H9 (cell line): ENCODE measurements at regions not wholly inside any gene's neighbourhood (a gene's known extent, or its start where the extent isn't known, plus 50 kb on each side); places are given as distances from the start of the nearest gene placed in this dataset.

Experiments used
- DNase-seq: peaks from one replicate; pipeline ENCODE4 v3.0.0-alpha.2; 2017
- H2AFZ ChIP-seq: one replicate; pipeline ENCODE4 v1.6.1; 2013; ENCODE audit warnings: mild to moderate bottlenecking, low read length, control low read depth, moderate library complexity
- H2AK5ac ChIP-seq: 2 replicates; pipeline ENCODE4 v1.6.1; 2013; ENCODE audit warnings: low read length, control low read depth, mixed read lengths; ENCODE audit not compliant: insufficient read length
- H2BK120ac ChIP-seq: one replicate; pipeline ENCODE4 v1.6.1; 2013; ENCODE audit warnings: low read depth, mild to moderate bottlenecking, low read length, control low read depth, inconsistent platforms; ENCODE audit not compliant: poor library complexity, severe bottlenecking
- H2BK12ac ChIP-seq: 2 replicates; pipeline ENCODE4 v1.6.1; 2013; ENCODE audit warnings: low read length, control low read depth, mixed read lengths, low read depth; ENCODE audit not compliant: insufficient read length
- H2BK15ac ChIP-seq: 2 replicates; pipeline ENCODE4 v1.6.1; 2013; ENCODE audit warnings: low read depth, low read length, control low read depth
- H2BK20ac ChIP-seq: one replicate; pipeline ENCODE4 v1.6.1; 2013; ENCODE audit warnings: low read depth, mild to moderate bottlenecking, low read length, control low read depth, inconsistent platforms; ENCODE audit not compliant: poor library complexity, severe bottlenecking
- H2BK5ac ChIP-seq: 2 replicates; pipeline ENCODE4 v1.6.1; 2013; ENCODE audit warnings: low read length, control low read depth, mixed read lengths; ENCODE audit not compliant: insufficient read length
- H3K14ac ChIP-seq: 2 replicates; pipeline ENCODE4 v1.6.1; 2013; ENCODE audit warnings: low read length, control low read depth; ENCODE audit not compliant: insufficient read depth
- H3K18ac ChIP-seq: 2 replicates; pipeline ENCODE4 v1.6.1; 2013; ENCODE audit warnings: low read depth, mild to moderate bottlenecking, mixed read lengths, low read length, control low read depth; ENCODE audit not compliant: insufficient read length
- H3K23ac ChIP-seq: 2 replicates; pipeline ENCODE4 v1.6.1; 2013; ENCODE audit warnings: low read length, control low read depth, mixed read lengths, low read depth; ENCODE audit not compliant: insufficient read length
- H3K23me2 ChIP-seq: 2 replicates; pipeline ENCODE4 v1.6.1; 2013; ENCODE audit warnings: low read depth, mild to moderate bottlenecking, mixed read lengths, low read length, control low read depth; ENCODE audit not compliant: insufficient read length, poor library complexity, severe bottlenecking
- H3K27ac ChIP-seq: 2 replicates; pipeline ENCODE4 v1.5.1; 2013; ENCODE audit warnings: low read length, control low read depth, mixed read lengths, low read depth; ENCODE audit not compliant: insufficient read length
- H3K27me3 ChIP-seq: 2 replicates; pipeline ENCODE4 v1.6.1; 2013; ENCODE audit warnings: low read length, control low read depth, inconsistent platforms; ENCODE audit not compliant: insufficient read depth
- H3K4ac ChIP-seq: 2 replicates; pipeline ENCODE4 v1.6.1; 2013; ENCODE audit warnings: low read depth, mild to moderate bottlenecking, control low read depth, inconsistent platforms, low read length, moderate library complexity
- H3K4me1 ChIP-seq: 2 replicates; pipeline ENCODE4 v1.6.1; 2013; ENCODE audit warnings: low read length, control low read depth, inconsistent platforms; ENCODE audit not compliant: insufficient read depth
- H3K4me2 ChIP-seq: 2 replicates; pipeline ENCODE4 v1.6.1; 2013; ENCODE audit warnings: low read length, control low read depth, mixed read lengths; ENCODE audit not compliant: insufficient read length, insufficient read depth
- H3K56ac ChIP-seq: 2 replicates; pipeline ENCODE4 v1.6.1; 2013; ENCODE audit warnings: low read depth, mild to moderate bottlenecking, mixed read lengths, low read length, control low read depth; ENCODE audit not compliant: insufficient read length
- H3K79me1 ChIP-seq: 2 replicates; pipeline ENCODE4 v1.6.1; 2013; ENCODE audit warnings: low read depth, mild to moderate bottlenecking, moderate library complexity, low read length, control low read depth, inconsistent platforms; ENCODE audit not compliant: insufficient read depth, poor library complexity, severe bottlenecking
- H3K79me2 ChIP-seq: 2 replicates; pipeline ENCODE4 v1.6.1; 2013; ENCODE audit warnings: low read length, control low read depth, inconsistent platforms; ENCODE audit not compliant: insufficient read depth
- H3K9ac ChIP-seq: 2 replicates; pipeline ENCODE4 v1.6.1; 2013; ENCODE audit warnings: low read length, control low read depth, mixed read lengths; ENCODE audit not compliant: insufficient read length; ENCODE audit errors: extremely low read depth
- H3K9me3 ChIP-seq: one replicate; pipeline ENCODE4 v1.6.1; 2013; ENCODE audit warnings: low read depth, low read length, inconsistent platforms; ENCODE audit not compliant: control insufficient read depth
- H3T11ph ChIP-seq: one replicate; pipeline ENCODE4 v1.6.1; 2013; ENCODE audit warnings: mild to moderate bottlenecking, low read length, control low read depth, inconsistent platforms
- H4K20me1 ChIP-seq: one replicate; pipeline ENCODE4 v1.6.1; 2013; ENCODE audit not compliant: control insufficient read depth, insufficient read length, insufficient read depth
- H4K5ac ChIP-seq: 2 replicates; pipeline ENCODE4 v1.6.1; 2013; ENCODE audit warnings: low read depth, mild to moderate bottlenecking, mixed read lengths, low read length, control low read depth; ENCODE audit not compliant: insufficient read length
- H4K8ac ChIP-seq: replicated peaks from 2 replicates; pipeline ENCODE4 v1.6.1; 2013; ENCODE audit warnings: low read length, control low read depth, mixed read lengths, low read depth; ENCODE audit not compliant: insufficient read length
- H4K91ac ChIP-seq: 2 replicates; pipeline ENCODE4 v1.6.1; 2013; ENCODE audit warnings: low read depth, mild to moderate bottlenecking, moderate library complexity, mixed read lengths, low read length, control low read depth; ENCODE audit not compliant: insufficient read length
- H3K27ac Mint-ChIP-seq, 3 experiments: 2 replicates in 2 of 3; 3 replicates in 1 of 3; pipeline ENCODE4 v1.8.0; 2020 to 2021; ENCODE audit warnings: mixed read lengths in 3 of 3, mild to moderate bottlenecking in 1 of 3, moderate library complexity in 1 of 3
- H3K27me3 Mint-ChIP-seq: 2 replicates; pipeline ENCODE4 v1.8.0; 2021; ENCODE audit warnings: low read depth, mild to moderate bottlenecking, moderate library complexity, mixed read lengths
- H3K36me3 Mint-ChIP-seq, 3 experiments: 2 replicates in 2 of 3; 3 replicates in 1 of 3; pipeline ENCODE4 v1.8.0; 2020 to 2021; ENCODE audit warnings: low read depth in 3 of 3, mixed read lengths in 3 of 3; ENCODE audit not compliant: insufficient read depth in 1 of 3
- H3K4me1 Mint-ChIP-seq, 2 experiments: 2 replicates each; pipeline ENCODE4 v1.8.0; 2020; ENCODE audit warnings: mixed read lengths in 2 of 2
- H3K4me3 Mint-ChIP-seq, 2 experiments: 2 replicates in 1 of 2; 3 replicates in 1 of 2; pipeline ENCODE4 v1.8.0; 2020 to 2021; ENCODE audit warnings: mild to moderate bottlenecking in 2 of 2, mixed read lengths in 2 of 2, moderate library complexity in 1 of 2
- H3K9me3 Mint-ChIP-seq, 2 experiments: 2 replicates in 1 of 2; 3 replicates in 1 of 2; pipeline ENCODE4 v1.8.0; 2020; ENCODE audit warnings: mild to moderate bottlenecking in 2 of 2, mixed read lengths in 2 of 2, moderate library complexity in 1 of 2
- WGBS: extraction: QIAGEN DNeasy Blood & Tissue Kit; methylation state at CpG from one replicate; pipeline ENCODE4 v1.1.7; 2013; ENCODE audit warnings: missing lambda C conversion rate, low lambda C conversion rate, mixed read lengths; ENCODE audit not compliant: insufficient read length; ENCODE audit errors: extremely low coverage; 5-methylcytosine and 5-hydroxymethylcytosine counted together
- TF ChIP-seq, protein P1 (sequence below): fragments of 200-600 bp; sonication (generic); conservative IDR thresholded peaks from 3 replicates; pipeline ENCODE4 v1.8.0; 2021; ENCODE audit warnings: antibody characterized with exemption, mild to moderate bottlenecking

GRCh38 chr12:34600592-34601462 lies 578.5 kb downstream of the ALG10 start:
- H2BK15ac ChIP-seq = no peak overlapping the region; the same call in 1 of the 2 replicates
- H3K23ac ChIP-seq = no peak overlapping the region
- H3T11ph ChIP-seq = no peak overlapping the region
- H3K27me3 Mint-ChIP-seq = peaks cover 11% of the 10 kb centered on the region
- H3K36me3 Mint-ChIP-seq = peaks cover 10 to 34% (median 28%) of the 10 kb centered on the region in 3 experiments
- H3K56ac ChIP-seq = no peak overlapping the region
- no peak overlapping the region for H3K27ac ChIP-seq
- H3K4me2 ChIP-seq = no peak overlapping the region
- H4K20me1 ChIP-seq = no peaks in the 10 kb centered on the region
- H3K18ac ChIP-seq = no peak overlapping the region
- no peak overlapping the region for H2BK120ac ChIP-seq
- no peak overlapping the region for H3K14ac ChIP-seq
- H2BK5ac ChIP-seq = no peak overlapping the region
- no peaks in the 10 kb centered on the region for H3K4me1 ChIP-seq
- H4K91ac ChIP-seq = no peak overlapping the region
- H2BK20ac ChIP-seq = no peak overlapping the region
- H3K4me3 Mint-ChIP-seq = no peak overlapping the region; a peak in 1 of 5 replicates
- no peak overlapping the region for H3K4ac ChIP-seq
- no peaks in the 10 kb centered on the region for H3K27me3 ChIP-seq
- H4K8ac ChIP-seq = no peak overlapping the region
- H4K5ac ChIP-seq = no peak overlapping the region
- H3K4me1 Mint-ChIP-seq = no peaks in the 10 kb centered on the region
- H3K79me1 ChIP-seq = no peaks in the 10 kb centered on the region
- TF ChIP-seq, protein P1, sequence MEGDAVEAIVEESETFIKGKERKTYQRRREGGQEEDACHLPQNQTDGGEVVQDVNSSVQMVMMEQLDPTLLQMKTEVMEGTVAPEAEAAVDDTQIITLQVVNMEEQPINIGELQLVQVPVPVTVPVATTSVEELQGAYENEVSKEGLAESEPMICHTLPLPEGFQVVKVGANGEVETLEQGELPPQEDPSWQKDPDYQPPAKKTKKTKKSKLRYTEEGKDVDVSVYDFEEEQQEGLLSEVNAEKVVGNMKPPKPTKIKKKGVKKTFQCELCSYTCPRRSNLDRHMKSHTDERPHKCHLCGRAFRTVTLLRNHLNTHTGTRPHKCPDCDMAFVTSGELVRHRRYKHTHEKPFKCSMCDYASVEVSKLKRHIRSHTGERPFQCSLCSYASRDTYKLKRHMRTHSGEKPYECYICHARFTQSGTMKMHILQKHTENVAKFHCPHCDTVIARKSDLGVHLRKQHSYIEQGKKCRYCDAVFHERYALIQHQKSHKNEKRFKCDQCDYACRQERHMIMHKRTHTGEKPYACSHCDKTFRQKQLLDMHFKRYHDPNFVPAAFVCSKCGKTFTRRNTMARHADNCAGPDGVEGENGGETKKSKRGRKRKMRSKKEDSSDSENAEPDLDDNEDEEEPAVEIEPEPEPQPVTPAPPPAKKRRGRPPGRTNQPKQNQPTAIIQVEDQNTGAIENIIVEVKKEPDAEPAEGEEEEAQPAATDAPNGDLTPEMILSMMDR = no peak
- H3K23me2 ChIP-seq = no peaks in the 10 kb centered on the region
- no peak for DNase-seq
- H2AK5ac ChIP-seq = no peak overlapping the region
- no peak overlapping the region for H2BK12ac ChIP-seq
- H3K79me2 ChIP-seq = no peaks in the 10 kb centered on the region
- H2AFZ ChIP-seq = no peak overlapping the region
- WGBS = no CpG with 5 or more reads among the region's 35 CpGs
- H3K9me3 Mint-ChIP-seq = peaks cover 100% of the 10 kb centered on the region in 2 experiments
- no peak overlapping the region for H3K9ac ChIP-seq
- no peak overlapping the region for H3K27ac Mint-ChIP-seq
- peaks cover 98% of the 10 kb centered on the region for H3K9me3 ChIP-seq
